ENCODE measurements at regions not wholly inside any gene's neighbourhood (a gene's known extent, or its start where the extent isn't known, plus 50 kb on each side); places are given as distances from the start of the nearest gene placed in this dataset.

DNA sequence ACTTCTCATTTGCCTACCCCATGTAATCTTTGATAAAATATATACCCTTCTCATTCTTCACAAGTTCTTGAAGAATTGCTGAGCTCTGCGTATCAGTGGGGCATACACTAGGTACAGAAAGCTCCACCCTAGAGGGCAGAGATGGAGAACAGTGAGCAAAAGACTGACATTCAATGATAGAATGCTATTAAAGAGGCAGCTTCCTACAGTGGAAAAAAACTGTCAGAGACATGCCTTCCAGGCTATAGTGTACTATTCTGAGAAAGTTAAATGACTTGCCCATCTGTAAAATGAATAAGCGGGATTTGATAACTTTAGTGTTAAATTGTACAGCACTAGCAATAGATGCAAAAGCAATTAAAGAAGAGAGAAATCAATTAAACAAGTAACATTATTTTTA lies 172.8 kb downstream of the SUCNR1 start:
- TF ChIP-seq ZNF565 (CRISPR knock-in tag; conservative IDR thresholded peaks at IDR 0.05; ENCODE audit: low read depth): no peak
- TF ChIP-seq TOX (CRISPR knock-in tag; IDR thresholded peaks at IDR 0.05; ENCODE audit: borderline replicate concordance): no peak
- TF ChIP-seq PPARA (CRISPR knock-in tag; IDR thresholded peaks at IDR 0.05; ENCODE audit: borderline replicate concordance): no peak
- no peak for TF ChIP-seq ESRRG (CRISPR knock-in tag; IDR thresholded peaks at IDR 0.05)
- TF ChIP-seq CSDC2 (CRISPR knock-in tag; IDR thresholded peaks at IDR 0.05): no peak
- TF ChIP-seq ZFP3 (CRISPR knock-in tag; IDR thresholded peaks at IDR 0.05): no peak
- TF ChIP-seq, protein P1, sequence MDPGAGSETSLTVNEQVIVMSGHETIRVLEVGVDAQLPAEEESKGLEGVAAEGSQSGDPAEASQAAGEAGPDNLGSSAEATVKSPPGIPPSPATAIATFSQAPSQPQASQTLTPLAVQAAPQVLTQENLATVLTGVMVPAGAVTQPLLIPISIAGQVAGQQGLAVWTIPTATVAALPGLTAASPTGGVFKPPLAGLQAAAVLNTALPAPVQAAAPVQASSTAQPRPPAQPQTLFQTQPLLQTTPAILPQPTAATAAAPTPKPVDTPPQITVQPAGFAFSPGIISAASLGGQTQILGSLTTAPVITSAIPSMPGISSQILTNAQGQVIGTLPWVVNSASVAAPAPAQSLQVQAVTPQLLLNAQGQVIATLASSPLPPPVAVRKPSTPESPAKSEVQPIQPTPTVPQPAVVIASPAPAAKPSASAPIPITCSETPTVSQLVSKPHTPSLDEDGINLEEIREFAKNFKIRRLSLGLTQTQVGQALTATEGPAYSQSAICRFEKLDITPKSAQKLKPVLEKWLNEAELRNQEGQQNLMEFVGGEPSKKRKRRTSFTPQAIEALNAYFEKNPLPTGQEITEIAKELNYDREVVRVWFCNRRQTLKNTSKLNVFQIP (CRISPR knock-in tag; IDR thresholded peaks at IDR 0.05; ENCODE audit: borderline replicate concordance, low read depth): no peak
- no peak for TF ChIP-seq TCF4 (CRISPR knock-in tag; IDR thresholded peaks at IDR 0.05; ENCODE audit: borderline replicate concordance)
- TF ChIP-seq ZNF70 (CRISPR knock-in tag; IDR thresholded peaks at IDR 0.05): no peak
- TF ChIP-seq BACH2 (CRISPR knock-in tag; IDR thresholded peaks at IDR 0.05; ENCODE audit: borderline replicate concordance): no peak
- TF ChIP-seq GLIS3 (CRISPR knock-in tag; IDR thresholded peaks at IDR 0.05): no peak
- TF ChIP-seq ARNTL (CRISPR knock-in tag; IDR thresholded peaks at IDR 0.05; ENCODE audit: borderline replicate concordance, low read depth): no peak
- no peak for TF ChIP-seq ISL1 (CRISPR knock-in tag; IDR thresholded peaks at IDR 0.05)
- no peak for TF ChIP-seq SNAI2 (CRISPR knock-in tag; IDR thresholded peaks at IDR 0.05)
- TF ChIP-seq ZFP30 (CRISPR knock-in tag; IDR thresholded peaks at IDR 0.05): no peak
- TF ChIP-seq, protein P2, sequence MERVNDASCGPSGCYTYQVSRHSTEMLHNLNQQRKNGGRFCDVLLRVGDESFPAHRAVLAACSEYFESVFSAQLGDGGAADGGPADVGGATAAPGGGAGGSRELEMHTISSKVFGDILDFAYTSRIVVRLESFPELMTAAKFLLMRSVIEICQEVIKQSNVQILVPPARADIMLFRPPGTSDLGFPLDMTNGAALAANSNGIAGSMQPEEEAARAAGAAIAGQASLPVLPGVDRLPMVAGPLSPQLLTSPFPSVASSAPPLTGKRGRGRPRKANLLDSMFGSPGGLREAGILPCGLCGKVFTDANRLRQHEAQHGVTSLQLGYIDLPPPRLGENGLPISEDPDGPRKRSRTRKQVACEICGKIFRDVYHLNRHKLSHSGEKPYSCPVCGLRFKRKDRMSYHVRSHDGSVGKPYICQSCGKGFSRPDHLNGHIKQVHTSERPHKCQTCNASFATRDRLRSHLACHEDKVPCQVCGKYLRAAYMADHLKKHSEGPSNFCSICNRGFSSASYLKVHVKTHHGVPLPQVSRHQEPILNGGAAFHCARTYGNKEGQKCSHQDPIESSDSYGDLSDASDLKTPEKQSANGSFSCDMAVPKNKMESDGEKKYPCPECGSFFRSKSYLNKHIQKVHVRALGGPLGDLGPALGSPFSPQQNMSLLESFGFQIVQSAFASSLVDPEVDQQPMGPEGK (CRISPR knock-in tag; IDR thresholded peaks at IDR 0.05; ENCODE audit: borderline replicate concordance): no peak
- TF ChIP-seq, protein P3, sequence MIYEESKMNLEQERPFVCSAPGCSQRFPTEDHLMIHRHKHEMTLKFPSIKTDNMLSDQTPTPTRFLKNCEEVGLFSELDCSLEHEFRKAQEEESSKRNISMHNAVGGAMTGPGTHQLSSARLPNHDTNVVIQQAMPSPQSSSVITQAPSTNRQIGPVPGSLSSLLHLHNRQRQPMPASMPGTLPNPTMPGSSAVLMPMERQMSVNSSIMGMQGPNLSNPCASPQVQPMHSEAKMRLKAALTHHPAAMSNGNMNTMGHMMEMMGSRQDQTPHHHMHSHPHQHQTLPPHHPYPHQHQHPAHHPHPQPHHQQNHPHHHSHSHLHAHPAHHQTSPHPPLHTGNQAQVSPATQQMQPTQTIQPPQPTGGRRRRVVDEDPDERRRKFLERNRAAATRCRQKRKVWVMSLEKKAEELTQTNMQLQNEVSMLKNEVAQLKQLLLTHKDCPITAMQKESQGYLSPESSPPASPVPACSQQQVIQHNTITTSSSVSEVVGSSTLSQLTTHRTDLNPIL (CRISPR knock-in tag; IDR thresholded peaks at IDR 0.05; ENCODE audit: low read depth): no peak
- TF ChIP-seq ZNF8 (CRISPR knock-in tag; IDR thresholded peaks at IDR 0.05): no peak

DNA sequence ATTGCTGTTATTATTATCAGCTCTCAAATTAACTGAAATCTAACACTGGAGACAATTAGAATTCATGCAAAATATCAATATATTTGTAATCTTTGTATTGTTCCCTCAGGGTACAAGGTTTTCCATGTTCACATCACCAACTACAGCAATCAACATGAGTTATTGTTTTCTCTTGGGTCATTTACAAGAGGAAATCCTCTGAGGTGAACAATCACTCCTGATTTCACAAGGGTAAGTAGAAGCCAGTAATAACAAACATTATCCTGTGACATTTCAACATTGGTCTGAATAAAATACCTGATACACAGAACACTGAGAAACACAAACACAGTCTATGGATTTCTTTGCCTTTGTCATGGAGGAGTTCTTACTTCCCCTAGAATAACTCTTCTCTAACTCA lies 174.0 kb downstream of the SUCNR1 start:
- TF ChIP-seq CSDC2 (CRISPR knock-in tag; IDR thresholded peaks at IDR 0.05) (no peak), ZFP3 (CRISPR knock-in tag; IDR thresholded peaks at IDR 0.05) (no peak), ZNF8 (CRISPR knock-in tag; IDR thresholded peaks at IDR 0.05) (no peak), ZFP30 (CRISPR knock-in tag; IDR thresholded peaks at IDR 0.05) (no peak), ZNF565 (CRISPR knock-in tag; conservative IDR thresholded peaks at IDR 0.05; ENCODE audit: low read depth) (no peak), PPARA (CRISPR knock-in tag; IDR thresholded peaks at IDR 0.05; ENCODE audit: borderline replicate concordance) (no peak), ZNF70 (CRISPR knock-in tag; IDR thresholded peaks at IDR 0.05) (no peak), ISL1 (CRISPR knock-in tag; IDR thresholded peaks at IDR 0.05) (no peak), OSR1 (CRISPR knock-in tag; IDR thresholded peaks at IDR 0.05) (no peak), RARB (CRISPR knock-in tag; IDR thresholded peaks at IDR 0.05) (no peak), TCF4 (CRISPR knock-in tag; IDR thresholded peaks at IDR 0.05; ENCODE audit: borderline replicate concordance) (no peak), SNAI2 (CRISPR knock-in tag; IDR thresholded peaks at IDR 0.05) (no peak)
- TF ChIP-seq, protein P3 (CRISPR knock-in tag; IDR thresholded peaks at IDR 0.05; ENCODE audit: low read depth): no peak
- TF ChIP-seq, protein P4, sequence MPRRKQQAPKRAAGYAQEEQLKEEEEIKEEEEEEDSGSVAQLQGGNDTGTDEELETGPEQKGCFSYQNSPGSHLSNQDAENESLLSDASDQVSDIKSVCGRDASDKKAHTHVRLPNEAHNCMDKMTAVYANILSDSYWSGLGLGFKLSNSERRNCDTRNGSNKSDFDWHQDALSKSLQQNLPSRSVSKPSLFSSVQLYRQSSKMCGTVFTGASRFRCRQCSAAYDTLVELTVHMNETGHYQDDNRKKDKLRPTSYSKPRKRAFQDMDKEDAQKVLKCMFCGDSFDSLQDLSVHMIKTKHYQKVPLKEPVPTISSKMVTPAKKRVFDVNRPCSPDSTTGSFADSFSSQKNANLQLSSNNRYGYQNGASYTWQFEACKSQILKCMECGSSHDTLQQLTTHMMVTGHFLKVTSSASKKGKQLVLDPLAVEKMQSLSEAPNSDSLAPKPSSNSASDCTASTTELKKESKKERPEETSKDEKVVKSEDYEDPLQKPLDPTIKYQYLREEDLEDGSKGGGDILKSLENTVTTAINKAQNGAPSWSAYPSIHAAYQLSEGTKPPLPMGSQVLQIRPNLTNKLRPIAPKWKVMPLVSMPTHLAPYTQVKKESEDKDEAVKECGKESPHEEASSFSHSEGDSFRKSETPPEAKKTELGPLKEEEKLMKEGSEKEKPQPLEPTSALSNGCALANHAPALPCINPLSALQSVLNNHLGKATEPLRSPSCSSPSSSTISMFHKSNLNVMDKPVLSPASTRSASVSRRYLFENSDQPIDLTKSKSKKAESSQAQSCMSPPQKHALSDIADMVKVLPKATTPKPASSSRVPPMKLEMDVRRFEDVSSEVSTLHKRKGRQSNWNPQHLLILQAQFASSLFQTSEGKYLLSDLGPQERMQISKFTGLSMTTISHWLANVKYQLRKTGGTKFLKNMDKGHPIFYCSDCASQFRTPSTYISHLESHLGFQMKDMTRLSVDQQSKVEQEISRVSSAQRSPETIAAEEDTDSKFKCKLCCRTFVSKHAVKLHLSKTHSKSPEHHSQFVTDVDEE (CRISPR knock-in tag; IDR thresholded peaks at IDR 0.05): no peak
- TF ChIP-seq, protein P2 (CRISPR knock-in tag; IDR thresholded peaks at IDR 0.05; ENCODE audit: borderline replicate concordance): no peak
- no peak for ATAC-seq

More for the DNA sequence above, 172.8 kb downstream of the SUCNR1 start:
- ATAC-seq: no peak
